Gastrocnemius medialis (tissue), 4 donors: ENCODE measurements at regions not wholly inside any gene's neighbourhood (a gene's known extent, or its start where the extent isn't known, plus 50 kb on each side); places are given as distances from the start of the nearest gene placed in this dataset.

Source experiments
- CTCF ChIP-seq, 5 experiments: fragments of 450-650 bp in 3 of 5; fragments of 200-600 bp in 2 of 5; sonication (generic) in 2 of 5; IDR thresholded peaks in 4 of 5; conservative IDR thresholded peaks in 1 of 5; 1 replicate in 4 of 5; 2 replicates in 1 of 5; pipeline ENCODE4 v1.5.1; 2016 to 2019; ENCODE audit warnings: antibody characterized with exemption in 5 of 5, mild to moderate bottlenecking in 3 of 5, moderate library complexity in 3 of 5
- POLR2A ChIP-seq, 2 donors: fragments of 450-650 bp; IDR thresholded peaks; one replicate each; pipeline ENCODE4 v1.6.1; 2017; ENCODE audit warnings: antibody characterized with exemption in 2 of 2, mild to moderate bottlenecking in 2 of 2, moderate library complexity in 2 of 2

GRCh38 chr1:60982539-60982938 lies 99.8 kb upstream of the NFIA start:
- TF ChIP-seq POLR2A (IDR thresholded peaks at IDR 0.05) (no peak), CTCF (IDR thresholded peaks at IDR 0.05 in 4 of 5, conservative IDR thresholded peaks at IDR 0.05 in 1 of 5) (no peak)
